Ovary (tissue), 3 donors: ENCODE measurements at regions not wholly inside any gene's neighbourhood (a gene's known extent, or its start where the extent isn't known, plus 50 kb on each side); places are given as distances from the start of the nearest gene placed in this dataset.

Source experiments
- CTCF ChIP-seq, 3 donors: fragments of 450-650 bp in 2 of 3; fragments of 200-600 bp in 1 of 3; IDR thresholded peaks; one replicate each; pipeline versions ENCODE4 v1.5.1 to v1.8.0; 2016 to 2022; ENCODE audit warnings: antibody characterized with exemption in 3 of 3, mild to moderate bottlenecking in 1 of 3
- POLR2A ChIP-seq: fragments of 450-650 bp; IDR thresholded peaks from one replicate; pipeline ENCODE4 v1.6.1; 2017; ENCODE audit warnings: antibody characterized with exemption, mild to moderate bottlenecking, moderate library complexity
- donor health status: DM: no; HTN: no; CAD: no.

- TF ChIP-seq CTCF (IDR thresholded peaks at IDR 0.05), result no peak
- no peak for TF ChIP-seq POLR2A
These were observed 458.8 kb downstream of the RFC3 start for GRCh38 chr13:34276764-34277163.
